ENCODE measurements at regions not wholly inside any gene's neighbourhood (a gene's known extent, or its start where the extent isn't known, plus 50 kb on each side); places are given as distances from the start of the nearest gene placed in this dataset.

GRCh38 chr11:29166306-29166705, 850.5 kb downstream of the KCNA4 start:
- TF ChIP-seq ZBTB48 (tag by site-specific recombination; IDR thresholded peaks at IDR 0.05) (no peak), ATF2 (tag by site-specific recombination; IDR thresholded peaks at IDR 0.05; ENCODE audit: low read depth) (no peak), ZNF18 (tag by site-specific recombination; IDR thresholded peaks at IDR 0.05) (no peak), CTCF (tag by site-specific recombination; IDR thresholded peaks at IDR 0.05) (no peak), ZNF274 (IDR thresholded peaks at IDR 0.05; ENCODE audit: low read length) (no peak), ZNF274 (tag by site-specific recombination; IDR thresholded peaks at IDR 0.05; ENCODE audit: borderline replicate concordance) (no peak), ZNF146 (tag by site-specific recombination; IDR thresholded peaks at IDR 0.05) (no peak), ZNF169 (tag by site-specific recombination; IDR thresholded peaks at IDR 0.05) (no peak), ZNF416 (tag by site-specific recombination; IDR thresholded peaks at IDR 0.05) (no peak), ZFP41 (tag by site-specific recombination; IDR thresholded peaks at IDR 0.05; ENCODE audit: borderline replicate concordance) (no peak)
